ENCODE measurements at regions not wholly inside any gene's neighbourhood (a gene's known extent, or its start where the extent isn't known, plus 50 kb on each side); places are given as distances from the start of the nearest gene placed in this dataset.
A peak's percentile ranks its signal among the peaks of the same experiment; 100 is the strongest.

DNA sequence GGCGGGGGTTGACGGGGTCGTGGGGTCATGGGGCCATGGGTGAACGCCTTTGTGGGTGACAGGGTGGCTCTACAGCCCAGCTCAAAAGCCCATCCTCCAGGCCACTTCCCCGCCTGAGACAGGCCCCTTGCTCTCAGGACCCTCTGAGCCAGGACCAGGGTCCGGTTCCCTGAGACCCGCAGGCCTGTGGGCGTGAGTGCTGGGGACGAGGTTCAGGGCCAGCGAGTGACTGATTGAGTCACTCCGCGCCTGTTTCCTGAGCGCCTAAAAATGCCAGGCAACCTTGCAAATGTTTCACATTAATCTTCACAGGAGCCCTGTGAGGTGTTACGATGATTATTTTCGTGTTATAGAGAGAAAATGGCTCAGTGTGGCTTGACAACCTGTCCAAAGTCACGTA is 97.8 kb downstream of the ZNF674 start:
- no peak for DNase-seq (ENCODE audit: low spot score)

DNA sequence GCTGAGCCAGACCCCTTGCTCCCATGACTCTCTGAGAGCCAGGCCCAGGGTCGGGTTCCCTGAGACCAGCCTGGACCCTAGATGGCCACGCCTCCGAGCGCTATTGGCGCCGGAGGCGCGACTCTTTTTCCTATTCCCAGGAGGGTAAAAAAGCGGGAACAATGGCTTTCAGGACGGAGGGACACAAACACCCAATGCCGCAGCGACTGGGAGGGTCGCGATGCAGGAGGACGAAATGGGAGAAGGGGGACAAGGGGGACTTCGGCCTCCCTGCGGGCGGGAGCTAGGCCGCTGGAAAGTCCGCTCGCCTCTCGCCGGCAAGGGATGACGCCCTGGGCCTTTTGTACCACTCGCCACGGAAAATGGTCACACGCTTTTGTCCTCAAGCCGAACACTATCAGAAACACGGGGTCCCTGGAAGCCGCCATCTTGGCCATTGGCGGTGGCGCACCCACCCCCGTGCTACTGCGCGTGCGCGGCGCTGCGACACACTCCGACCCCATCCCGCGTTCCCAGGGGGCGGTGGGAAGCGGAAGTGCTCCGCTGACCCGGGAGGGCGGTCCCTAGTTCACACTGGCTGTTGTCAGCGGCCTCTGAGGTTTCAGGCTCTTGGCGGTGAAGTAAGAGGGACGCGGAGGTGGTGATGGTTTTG is 98.4 kb downstream of the ZNF674 start:
- peak; percentile 56 for DNase-seq (ENCODE audit: low spot score)

GRCh38 chrX:46444011-46444410 is 101.2 kb downstream of the ZNF674 start:
- DNase-seq (ENCODE audit: low spot score), result no peak

GRCh38 chrX:46436744-46437143 is 108.5 kb downstream of the ZNF674 start:
- DNase-seq (ENCODE audit: low spot score), result no peak

GRCh38 chrX:46433892-46434291 is 111.3 kb downstream of the ZNF674 start:
- no peak for DNase-seq (ENCODE audit: low spot score)

DNA sequence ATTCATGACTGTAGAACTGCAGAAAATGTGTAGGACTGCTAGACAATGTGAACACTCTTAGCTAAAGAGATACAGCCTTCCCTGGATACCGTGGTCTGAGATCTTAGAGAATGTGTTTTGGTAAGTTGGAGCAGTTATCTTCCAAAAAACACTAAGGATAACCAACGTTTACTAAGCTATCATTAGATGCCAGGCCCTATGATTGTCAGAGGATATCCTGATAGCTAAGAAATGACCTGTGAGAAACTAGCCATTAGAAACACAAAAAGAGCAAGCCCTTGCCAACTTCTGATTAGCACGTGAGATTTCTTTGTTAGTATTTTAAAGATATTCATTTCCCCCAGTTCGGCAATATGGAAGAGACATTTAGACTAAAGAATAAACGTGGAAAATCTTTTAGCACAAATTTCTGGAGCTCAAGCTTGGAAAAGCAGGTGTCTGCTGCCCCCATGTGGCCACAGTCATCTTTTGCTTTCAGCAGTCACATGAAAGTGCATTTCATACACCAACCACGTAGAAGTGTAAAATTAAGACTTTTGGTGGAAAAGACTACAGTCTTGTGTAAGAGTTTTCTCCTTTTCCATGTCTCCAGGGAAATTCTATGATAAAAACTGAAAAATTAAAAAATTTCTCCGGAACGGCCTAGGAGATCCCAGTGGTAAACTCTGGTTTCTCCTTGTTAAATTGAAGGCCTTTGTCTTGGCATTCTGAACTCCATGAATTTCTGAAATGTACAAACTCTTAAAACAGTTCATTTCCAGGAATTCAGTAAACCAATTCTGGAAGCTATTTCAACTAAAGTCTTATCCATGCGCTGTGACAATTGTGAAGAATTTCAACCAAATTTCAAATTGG is 136.4 kb downstream of the ZNF674 start:
- peak; percentile 40 for DNase-seq (ENCODE audit: low spot score)

- DNase-seq (ENCODE audit: low spot score), result no peak
Observed at GRCh38 chrX:46407753-46408130, 137.5 kb downstream of the ZNF674 start.

DNA sequence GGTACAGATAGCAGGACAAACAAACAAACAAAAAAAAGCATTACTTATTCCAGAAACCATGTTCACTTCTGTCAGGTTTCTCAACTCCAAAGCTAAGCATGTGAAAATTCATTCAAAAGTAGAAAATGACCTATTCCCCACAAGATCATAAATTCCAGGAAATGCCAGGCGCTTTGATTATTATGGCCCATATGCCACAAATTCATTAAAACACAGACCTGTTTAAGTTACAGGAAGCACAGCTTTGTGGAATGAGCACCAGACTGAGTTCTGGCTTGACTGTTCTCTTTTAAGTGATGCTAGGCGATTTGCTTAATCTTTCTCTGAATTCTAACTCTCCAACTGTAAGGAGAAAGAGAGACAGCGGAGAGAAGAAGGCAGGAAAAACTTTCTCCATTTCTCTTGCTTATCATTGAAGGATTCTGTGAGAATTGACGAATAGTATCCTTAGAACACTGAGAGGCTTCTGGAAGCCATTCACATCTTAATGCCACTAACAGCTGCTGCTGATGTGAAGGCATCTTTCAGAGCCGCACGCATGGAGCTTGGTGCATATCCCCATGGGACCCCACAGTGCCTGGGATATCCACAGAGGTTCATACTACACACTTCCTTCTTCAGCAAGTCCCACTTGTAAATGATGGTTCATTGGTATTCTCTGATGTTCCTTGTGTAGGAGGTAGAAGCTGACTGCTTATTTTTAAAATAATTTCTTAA is 138.0 kb downstream of the ZNF674 start:
- no peak for DNase-seq (ENCODE audit: low spot score)

DNA sequence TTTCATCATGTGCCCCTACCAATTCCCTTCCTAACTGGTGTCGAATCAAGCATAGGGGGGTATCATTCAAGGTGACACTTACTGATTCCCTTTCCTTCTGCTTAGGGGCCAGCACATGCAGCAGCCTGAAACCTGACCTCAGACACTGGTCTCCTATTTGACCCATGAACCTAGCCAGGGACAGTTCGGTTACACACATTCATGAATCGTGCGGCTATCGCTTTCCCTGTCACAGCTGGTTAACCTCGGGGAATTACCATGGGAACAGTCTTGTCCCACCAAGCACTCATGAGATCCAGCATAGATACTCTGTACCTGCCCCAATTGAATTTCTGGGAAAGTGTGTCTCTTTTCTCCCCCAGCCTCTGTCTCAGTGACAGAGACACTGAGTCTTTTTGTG is 140.4 kb downstream of the ZNF674 start:
- no peak for DNase-seq (ENCODE audit: low spot score)

GRCh38 chrX:46400530-46401443 is 144.4 kb downstream of the ZNF674 start:
- no peak for DNase-seq (ENCODE audit: low spot score)

DNA sequence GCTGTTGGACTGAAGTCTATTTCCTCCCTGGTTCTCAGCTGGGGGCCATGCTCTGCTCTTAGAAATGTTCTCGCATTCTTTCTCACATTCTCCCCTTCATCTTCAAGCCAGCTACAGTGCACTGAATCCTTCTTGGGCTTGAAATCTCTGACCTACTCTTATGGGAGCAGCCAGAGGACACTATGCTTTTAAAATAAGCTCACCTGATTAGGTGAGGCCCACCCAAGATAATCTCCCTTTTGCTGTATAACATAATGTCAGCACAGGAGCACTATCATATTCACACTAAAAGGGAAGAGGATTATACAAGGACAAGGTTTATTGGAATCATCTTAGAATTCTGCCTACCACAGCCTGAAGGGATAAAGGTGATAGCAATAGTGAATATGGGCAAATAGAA is 146.3 kb downstream of the ZNF674 start:
- DNase-seq (ENCODE audit: low spot score), result no peak

GRCh38 chrX:46398126-46398525 is 147.1 kb downstream of the ZNF674 start:
- no peak for DNase-seq (ENCODE audit: low spot score)

- DNase-seq (ENCODE audit: low spot score), result no peak
Observed at GRCh38 chrX:46386511-46386910, 158.7 kb downstream of the ZNF674 start.

DNA sequence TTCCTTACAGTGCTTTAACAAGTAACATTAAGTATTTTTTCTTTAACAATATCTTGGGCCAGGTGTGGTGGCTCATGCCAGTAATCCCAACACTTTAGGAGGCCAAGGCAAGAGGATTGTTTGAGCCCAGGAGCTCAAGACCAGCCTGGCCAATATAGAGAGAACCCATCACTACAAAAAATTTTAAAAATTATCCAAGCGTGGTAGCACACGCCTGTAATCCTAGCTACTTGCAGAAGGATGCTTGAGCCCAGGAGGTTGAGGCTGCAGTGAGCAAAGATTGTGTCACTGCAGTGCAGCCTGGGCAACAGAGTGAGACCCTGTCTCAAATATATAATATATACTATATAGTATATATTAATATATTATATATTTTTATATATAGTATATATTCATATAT is 162.2 kb downstream of the ZNF674 start:
- no peak for DNase-seq (ENCODE audit: low spot score)

DNA sequence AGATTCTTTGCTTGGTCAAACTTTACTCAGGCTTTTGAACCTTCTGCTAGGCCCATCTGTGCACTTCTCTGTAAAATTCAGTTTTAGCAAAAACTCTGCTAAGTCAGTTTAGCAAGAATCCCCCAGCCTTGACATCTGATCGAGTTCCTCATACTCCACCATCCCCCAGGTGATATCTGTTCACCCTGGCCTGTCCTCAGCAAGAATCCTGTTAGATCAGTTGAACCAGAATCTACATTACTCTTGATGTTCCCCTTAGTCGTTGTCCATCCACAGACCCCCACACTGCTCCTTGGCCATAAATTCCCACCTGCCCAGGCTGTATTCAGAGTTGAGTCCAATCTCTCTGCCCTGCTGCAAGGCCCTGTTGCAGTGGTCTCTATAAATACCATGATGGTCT is 162.6 kb downstream of the ZNF674 start:
- no peak for DNase-seq (ENCODE audit: low spot score)

DNA sequence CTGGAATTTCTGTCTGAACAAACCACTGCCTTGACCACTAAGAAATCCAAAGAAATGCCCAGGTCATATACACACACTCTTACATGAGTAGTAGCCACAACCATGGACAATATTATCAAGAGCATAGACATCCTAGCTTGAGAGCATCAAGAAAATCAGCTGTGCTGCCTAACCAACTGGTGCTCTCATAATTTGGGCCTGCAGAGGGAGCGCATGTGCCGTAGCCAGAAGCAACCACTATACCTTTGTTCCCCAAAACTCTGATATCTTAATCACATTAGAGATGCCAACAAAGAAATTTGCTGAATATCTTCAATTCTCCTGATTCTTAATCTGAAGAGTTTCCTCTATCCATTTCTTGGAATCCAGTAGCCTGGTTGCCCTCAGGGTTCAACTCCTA is 163.6 kb downstream of the ZNF674 start:
- DNase-seq (ENCODE audit: low spot score), result no peak

GRCh38 chrX:46380148-46380752 is 165.0 kb downstream of the ZNF674 start:
- DNase-seq (ENCODE audit: low spot score), result no peak

- DNase-seq (ENCODE audit: low spot score), result no peak
Observed at GRCh38 chrX:46376246-46376885, 168.9 kb downstream of the ZNF674 start.

- DNase-seq (ENCODE audit: low spot score), result no peak
Observed at GRCh38 chrX:46375831-46376230, 169.4 kb downstream of the ZNF674 start.

GRCh38 chrX:46374371-46374770 is 170.8 kb downstream of the ZNF674 start:
- no peak for DNase-seq (ENCODE audit: low spot score)

DNA sequence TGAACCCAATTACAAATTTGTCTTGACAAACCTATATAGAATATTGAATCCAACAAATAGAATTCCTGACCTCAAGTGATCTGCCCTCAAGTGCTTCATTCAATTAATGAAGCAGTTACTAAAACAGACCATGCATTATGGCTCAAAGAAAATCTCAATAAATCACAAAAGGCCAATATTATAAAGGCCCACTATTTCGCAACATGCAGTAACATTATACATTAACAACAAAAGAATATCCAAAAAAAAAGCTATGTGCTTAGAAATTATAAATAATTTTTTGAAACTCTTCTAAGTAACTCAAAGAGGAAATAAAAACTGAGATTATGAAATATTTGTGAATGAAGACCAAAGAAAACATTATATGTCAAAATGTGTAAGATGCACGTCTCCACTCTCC is 177.7 kb downstream of the ZNF674 start:
- no peak for DNase-seq (ENCODE audit: low spot score)
